Prostate gland (tissue), 2 donors: ENCODE measurements at regions not wholly inside any gene's neighbourhood (a gene's known extent, or its start where the extent isn't known, plus 50 kb on each side); places are given as distances from the start of the nearest gene placed in this dataset.

Source experiments
- POLR2AphosphoS5 ChIP-seq: sonication (generic); formaldehyde crosslinking; IDR thresholded peaks from one replicate; pipeline ENCODE4 v1.6.1; 2017; ENCODE audit warnings: antibody characterized with exemption
- TF ChIP-seq, protein P1 (sequence below), 4 experiments: fragments of 200-600 bp in 2 of 4; fragments of 450-650 bp in 2 of 4; sonication (generic) in 2 of 4; IDR thresholded peaks; 1 replicate in 3 of 4; 2 replicates in 1 of 4; pipeline ENCODE4 v1.5.1; 2016 to 2019; ENCODE audit warnings: antibody characterized with exemption in 4 of 4, mild to moderate bottlenecking in 2 of 4, moderate library complexity in 2 of 4

DNA sequence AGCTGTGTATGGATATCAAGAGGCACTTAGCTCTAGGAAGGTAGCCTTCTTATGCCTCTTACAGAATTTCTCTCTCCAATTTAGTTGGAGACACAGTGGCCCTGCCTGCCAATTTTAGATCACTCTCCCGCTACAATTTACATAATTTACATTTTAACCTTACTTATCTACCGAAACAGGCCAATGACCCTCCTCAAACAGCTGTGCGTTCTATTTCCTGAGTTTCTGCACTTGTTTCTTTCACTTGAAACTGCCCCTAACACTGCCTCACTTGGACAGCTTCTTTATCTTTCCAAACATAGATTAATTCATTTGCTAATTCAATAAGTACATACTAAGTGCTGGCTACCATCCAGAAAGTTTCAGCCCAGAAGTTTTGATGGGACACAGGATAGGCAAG lies 52.9 kb upstream of the HDDC2 start:
- TF ChIP-seq, protein P1, sequence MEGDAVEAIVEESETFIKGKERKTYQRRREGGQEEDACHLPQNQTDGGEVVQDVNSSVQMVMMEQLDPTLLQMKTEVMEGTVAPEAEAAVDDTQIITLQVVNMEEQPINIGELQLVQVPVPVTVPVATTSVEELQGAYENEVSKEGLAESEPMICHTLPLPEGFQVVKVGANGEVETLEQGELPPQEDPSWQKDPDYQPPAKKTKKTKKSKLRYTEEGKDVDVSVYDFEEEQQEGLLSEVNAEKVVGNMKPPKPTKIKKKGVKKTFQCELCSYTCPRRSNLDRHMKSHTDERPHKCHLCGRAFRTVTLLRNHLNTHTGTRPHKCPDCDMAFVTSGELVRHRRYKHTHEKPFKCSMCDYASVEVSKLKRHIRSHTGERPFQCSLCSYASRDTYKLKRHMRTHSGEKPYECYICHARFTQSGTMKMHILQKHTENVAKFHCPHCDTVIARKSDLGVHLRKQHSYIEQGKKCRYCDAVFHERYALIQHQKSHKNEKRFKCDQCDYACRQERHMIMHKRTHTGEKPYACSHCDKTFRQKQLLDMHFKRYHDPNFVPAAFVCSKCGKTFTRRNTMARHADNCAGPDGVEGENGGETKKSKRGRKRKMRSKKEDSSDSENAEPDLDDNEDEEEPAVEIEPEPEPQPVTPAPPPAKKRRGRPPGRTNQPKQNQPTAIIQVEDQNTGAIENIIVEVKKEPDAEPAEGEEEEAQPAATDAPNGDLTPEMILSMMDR (IDR thresholded peaks at IDR 0.05): no peak
- no peak for TF ChIP-seq POLR2AphosphoS5
